Stomach (tissue), 4 donors: ENCODE measurements at regions not wholly inside any gene's neighbourhood (a gene's known extent, or its start where the extent isn't known, plus 50 kb on each side); places are given as distances from the start of the nearest gene placed in this dataset.

Source experiments
- CTCF ChIP-seq, 7 experiments: fragments of 450-650 bp in 4 of 7; fragments of 200-600 bp in 3 of 7; sonication (generic) in 3 of 7; IDR thresholded peaks; one replicate each; pipeline ENCODE4 v1.5.1; 2016 to 2019; ENCODE audit warnings: antibody characterized with exemption in 7 of 7, control low read depth in 2 of 7, mild to moderate bottlenecking in 1 of 7
- EP300 ChIP-seq: sonication (generic); formaldehyde crosslinking; IDR thresholded peaks from one replicate; pipeline ENCODE4 v1.6.1; 2017; ENCODE audit warnings: antibody characterized with exemption
- POLR2A ChIP-seq, 4 donors: fragments of 450-650 bp; IDR thresholded peaks; one replicate each; pipeline ENCODE4 v1.6.1; 2016; ENCODE audit warnings: antibody characterized with exemption in 4 of 4, control low read depth in 2 of 4, mild to moderate bottlenecking in 1 of 4, moderate library complexity in 1 of 4

GRCh38 chr11:87535513-87535912, 497.8 kb downstream of the TMEM135 start:
- no peak for TF ChIP-seq CTCF (IDR thresholded peaks at IDR 0.05)
- no peak for TF ChIP-seq EP300
- TF ChIP-seq POLR2A (IDR thresholded peaks at IDR 0.05) = no peak
